ENCODE measurements at regions not wholly inside any gene's neighbourhood (a gene's known extent, or its start where the extent isn't known, plus 50 kb on each side); places are given as distances from the start of the nearest gene placed in this dataset.

DNA sequence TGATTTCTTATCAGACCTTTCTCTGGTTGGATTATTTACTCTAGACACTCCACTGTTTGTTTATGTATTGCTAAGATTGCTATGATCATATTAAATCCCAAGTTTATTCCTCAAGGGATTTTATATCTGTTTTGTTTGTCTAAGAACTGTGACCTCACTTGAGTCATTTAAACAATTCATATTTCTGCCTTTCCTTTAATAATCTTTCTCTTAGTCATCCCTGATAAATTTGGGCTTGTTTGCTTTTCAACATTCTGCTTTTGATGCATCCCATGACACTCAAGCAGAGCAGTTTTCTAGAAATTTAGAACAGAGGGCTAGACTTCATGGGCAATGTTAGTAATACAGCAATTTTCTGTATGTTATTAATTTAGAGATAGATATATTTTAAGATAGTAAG lies 231.6 kb upstream of the TNC start:
- H3K4me1 ChIP-seq (ENCODE audit: control insufficient read depth in 4 of 4, insufficient read depth in 4 of 4, low read length in 3 of 4) = no peaks in the 10 kb centered on the region
- no peak overlapping the region for H3K4me3 ChIP-seq (ENCODE audit: low read depth in 1 of 3, low read length in 3 of 3)
- H3K9me3 ChIP-seq (ENCODE audit: control insufficient read depth in 4 of 4, low read length in 3 of 4) = peaks cover 0 to 1% (median 0%) of the 10 kb centered on the region in 4 donors
- H3K9ac ChIP-seq (ENCODE audit: low read depth in 1 of 2, low read length in 2 of 2) = no peak overlapping the region
- TF ChIP-seq NR2F2 (IDR thresholded peaks at IDR 0.05) (no peak), YY1 (IDR thresholded peaks at IDR 0.05) (no peak), FOXA1 (IDR thresholded peaks at IDR 0.05) (no peak), TAF1 (conservative IDR thresholded peaks at IDR 0.05) (no peak), FOXA2 (IDR thresholded peaks at IDR 0.05) (no peak), HNF4G (IDR thresholded peaks at IDR 0.05) (no peak), SP1 (IDR thresholded peaks at IDR 0.05) (no peak), EGR1 (IDR thresholded peaks at IDR 0.05; ENCODE audit: low read depth in 2 of 2) (no peak), JUND (IDR thresholded peaks at IDR 0.05) (no peak), RAD21 (IDR thresholded peaks at IDR 0.05) (no peak), GABPA (IDR thresholded peaks at IDR 0.05 in 1 of 2, conservative IDR thresholded peaks at IDR 0.05 in 1 of 2) (no peak), HNF4A (conservative IDR thresholded peaks at IDR 0.05) (no peak), RXRA (IDR thresholded peaks at IDR 0.05) (no peak)
- TF ChIP-seq, protein P1, sequence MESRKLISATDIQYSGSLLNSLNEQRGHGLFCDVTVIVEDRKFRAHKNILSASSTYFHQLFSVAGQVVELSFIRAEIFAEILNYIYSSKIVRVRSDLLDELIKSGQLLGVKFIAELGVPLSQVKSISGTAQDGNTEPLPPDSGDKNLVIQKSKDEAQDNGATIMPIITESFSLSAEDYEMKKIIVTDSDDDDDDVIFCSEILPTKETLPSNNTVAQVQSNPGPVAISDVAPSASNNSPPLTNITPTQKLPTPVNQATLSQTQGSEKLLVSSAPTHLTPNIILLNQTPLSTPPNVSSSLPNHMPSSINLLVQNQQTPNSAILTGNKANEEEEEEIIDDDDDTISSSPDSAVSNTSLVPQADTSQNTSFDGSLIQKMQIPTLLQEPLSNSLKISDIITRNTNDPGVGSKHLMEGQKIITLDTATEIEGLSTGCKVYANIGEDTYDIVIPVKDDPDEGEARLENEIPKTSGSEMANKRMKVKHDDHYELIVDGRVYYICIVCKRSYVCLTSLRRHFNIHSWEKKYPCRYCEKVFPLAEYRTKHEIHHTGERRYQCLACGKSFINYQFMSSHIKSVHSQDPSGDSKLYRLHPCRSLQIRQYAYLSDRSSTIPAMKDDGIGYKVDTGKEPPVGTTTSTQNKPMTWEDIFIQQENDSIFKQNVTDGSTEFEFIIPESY (IDR thresholded peaks at IDR 0.05) = no peak
- TF ChIP-seq, protein P2, sequence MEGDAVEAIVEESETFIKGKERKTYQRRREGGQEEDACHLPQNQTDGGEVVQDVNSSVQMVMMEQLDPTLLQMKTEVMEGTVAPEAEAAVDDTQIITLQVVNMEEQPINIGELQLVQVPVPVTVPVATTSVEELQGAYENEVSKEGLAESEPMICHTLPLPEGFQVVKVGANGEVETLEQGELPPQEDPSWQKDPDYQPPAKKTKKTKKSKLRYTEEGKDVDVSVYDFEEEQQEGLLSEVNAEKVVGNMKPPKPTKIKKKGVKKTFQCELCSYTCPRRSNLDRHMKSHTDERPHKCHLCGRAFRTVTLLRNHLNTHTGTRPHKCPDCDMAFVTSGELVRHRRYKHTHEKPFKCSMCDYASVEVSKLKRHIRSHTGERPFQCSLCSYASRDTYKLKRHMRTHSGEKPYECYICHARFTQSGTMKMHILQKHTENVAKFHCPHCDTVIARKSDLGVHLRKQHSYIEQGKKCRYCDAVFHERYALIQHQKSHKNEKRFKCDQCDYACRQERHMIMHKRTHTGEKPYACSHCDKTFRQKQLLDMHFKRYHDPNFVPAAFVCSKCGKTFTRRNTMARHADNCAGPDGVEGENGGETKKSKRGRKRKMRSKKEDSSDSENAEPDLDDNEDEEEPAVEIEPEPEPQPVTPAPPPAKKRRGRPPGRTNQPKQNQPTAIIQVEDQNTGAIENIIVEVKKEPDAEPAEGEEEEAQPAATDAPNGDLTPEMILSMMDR (IDR thresholded peaks at IDR 0.05; ENCODE audit: low read depth, low read length, missing input control) = no peak
- TF ChIP-seq, protein P3, sequence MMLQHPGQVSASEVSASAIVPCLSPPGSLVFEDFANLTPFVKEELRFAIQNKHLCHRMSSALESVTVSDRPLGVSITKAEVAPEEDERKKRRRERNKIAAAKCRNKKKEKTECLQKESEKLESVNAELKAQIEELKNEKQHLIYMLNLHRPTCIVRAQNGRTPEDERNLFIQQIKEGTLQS (IDR thresholded peaks at IDR 0.05) = no peak
- TF ChIP-seq, protein P4, sequence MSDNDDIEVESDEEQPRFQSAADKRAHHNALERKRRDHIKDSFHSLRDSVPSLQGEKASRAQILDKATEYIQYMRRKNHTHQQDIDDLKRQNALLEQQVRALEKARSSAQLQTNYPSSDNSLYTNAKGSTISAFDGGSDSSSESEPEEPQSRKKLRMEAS (IDR thresholded peaks at IDR 0.05) = no peak
- TF ChIP-seq, protein P5, sequence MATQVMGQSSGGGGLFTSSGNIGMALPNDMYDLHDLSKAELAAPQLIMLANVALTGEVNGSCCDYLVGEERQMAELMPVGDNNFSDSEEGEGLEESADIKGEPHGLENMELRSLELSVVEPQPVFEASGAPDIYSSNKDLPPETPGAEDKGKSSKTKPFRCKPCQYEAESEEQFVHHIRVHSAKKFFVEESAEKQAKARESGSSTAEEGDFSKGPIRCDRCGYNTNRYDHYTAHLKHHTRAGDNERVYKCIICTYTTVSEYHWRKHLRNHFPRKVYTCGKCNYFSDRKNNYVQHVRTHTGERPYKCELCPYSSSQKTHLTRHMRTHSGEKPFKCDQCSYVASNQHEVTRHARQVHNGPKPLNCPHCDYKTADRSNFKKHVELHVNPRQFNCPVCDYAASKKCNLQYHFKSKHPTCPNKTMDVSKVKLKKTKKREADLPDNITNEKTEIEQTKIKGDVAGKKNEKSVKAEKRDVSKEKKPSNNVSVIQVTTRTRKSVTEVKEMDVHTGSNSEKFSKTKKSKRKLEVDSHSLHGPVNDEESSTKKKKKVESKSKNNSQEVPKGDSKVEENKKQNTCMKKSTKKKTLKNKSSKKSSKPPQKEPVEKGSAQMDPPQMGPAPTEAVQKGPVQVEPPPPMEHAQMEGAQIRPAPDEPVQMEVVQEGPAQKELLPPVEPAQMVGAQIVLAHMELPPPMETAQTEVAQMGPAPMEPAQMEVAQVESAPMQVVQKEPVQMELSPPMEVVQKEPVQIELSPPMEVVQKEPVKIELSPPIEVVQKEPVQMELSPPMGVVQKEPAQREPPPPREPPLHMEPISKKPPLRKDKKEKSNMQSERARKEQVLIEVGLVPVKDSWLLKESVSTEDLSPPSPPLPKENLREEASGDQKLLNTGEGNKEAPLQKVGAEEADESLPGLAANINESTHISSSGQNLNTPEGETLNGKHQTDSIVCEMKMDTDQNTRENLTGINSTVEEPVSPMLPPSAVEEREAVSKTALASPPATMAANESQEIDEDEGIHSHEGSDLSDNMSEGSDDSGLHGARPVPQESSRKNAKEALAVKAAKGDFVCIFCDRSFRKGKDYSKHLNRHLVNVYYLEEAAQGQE (IDR thresholded peaks at IDR 0.05) = no peak
- no peaks in the 10 kb centered on the region for H3K36me3 ChIP-seq (ENCODE audit: control insufficient read depth in 4 of 4, insufficient read depth in 3 of 4, low read depth in 1 of 4, low read length in 3 of 4)
- no peaks in the 10 kb centered on the region for H3K27me3 ChIP-seq (ENCODE audit: control insufficient read depth in 4 of 4, insufficient read depth in 4 of 4, low read length in 3 of 4)
- no peak for DNase-seq (ENCODE audit: low spot score)
- no peak overlapping the region for H3K27ac ChIP-seq (ENCODE audit: low read depth in 1 of 2, low read length in 2 of 2)

All from liver (tissue), 7 donors.